ENCODE measurements at regions not wholly inside any gene's neighbourhood (a gene's known extent, or its start where the extent isn't known, plus 50 kb on each side); places are given as distances from the start of the nearest gene placed in this dataset.

GRCh38 chr6:98593676-98594075 is 240.7 kb upstream of the POU3F2 start:
- TF ChIP-seq CTCF (IDR thresholded peaks at IDR 0.05) (no peak), POLR2A (IDR thresholded peaks at IDR 0.05) (no peak)
